NOMO-1 treated with DMSO at 0.1 percent for 48 hours (cell line): ENCODE measurements at regions not wholly inside any gene's neighbourhood (a gene's known extent, or its start where the extent isn't known, plus 50 kb on each side); places are given as distances from the start of the nearest gene placed in this dataset.

ENCODE experiments used
- DNase-seq: peaks from one replicate; lab custom pipeline; 2025; ENCODE audit not compliant: unreplicated experiment; lab: John Stamatoyannopoulos, UW

- DNase-seq: no peak
These were observed 696.8 kb upstream of the NCAM2 start for GRCh38 chr21:20301395-20301794.

- no peak for DNase-seq
These were observed 696.1 kb upstream of the NCAM2 start for GRCh38 chr21:20302084-20302483.

DNA sequence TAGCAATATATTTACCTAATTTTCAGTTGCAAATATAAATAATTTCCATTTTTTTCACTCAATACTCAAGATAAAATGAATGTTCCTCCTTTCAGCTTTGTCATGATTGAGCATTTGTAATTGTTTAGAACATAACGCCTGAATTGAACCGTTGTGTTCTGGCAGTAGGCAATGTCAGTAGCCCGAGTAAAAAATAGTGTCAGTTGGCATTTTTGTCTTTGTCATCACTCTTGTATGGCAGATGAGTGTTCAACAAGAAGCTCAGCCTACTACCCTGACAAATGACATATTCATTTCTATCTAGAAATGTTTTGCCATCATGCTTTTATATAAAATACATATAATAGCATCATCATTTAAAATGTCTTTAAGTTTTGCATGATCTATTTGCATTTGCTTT is 691.4 kb upstream of the NCAM2 start:
- no peak for DNase-seq

DNA sequence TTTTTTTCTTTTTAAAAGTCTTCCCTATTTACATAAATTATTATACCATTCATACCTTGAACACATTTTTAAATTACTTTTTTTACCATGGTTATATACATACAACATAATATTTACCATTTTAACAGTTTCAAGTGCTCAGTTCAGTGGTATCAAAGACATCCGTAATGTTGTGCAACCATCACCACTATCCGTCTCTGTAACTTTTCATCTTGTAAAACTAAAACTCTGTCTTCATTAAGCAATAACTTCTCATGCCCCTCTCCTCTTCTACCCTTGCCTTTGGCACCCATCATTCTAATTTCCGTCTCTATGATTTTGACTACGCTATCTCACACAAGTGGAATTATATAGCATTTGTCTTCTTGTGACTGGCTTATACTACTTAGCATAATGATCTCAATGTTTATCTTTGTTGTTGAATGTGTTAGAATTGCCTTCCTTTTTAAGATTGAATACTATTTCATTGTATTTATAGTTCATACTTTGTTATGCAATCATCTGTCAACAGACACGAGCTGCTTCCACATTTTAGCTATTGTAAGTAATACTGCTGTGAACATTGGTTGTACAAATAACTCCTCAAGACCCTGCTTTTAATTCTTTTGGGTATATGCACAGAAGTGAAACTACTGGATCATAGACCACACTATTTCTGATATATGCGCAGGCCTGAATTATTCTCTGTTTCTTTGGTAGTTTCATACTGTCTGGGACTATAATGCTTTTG is 689.5 kb upstream of the NCAM2 start:
- peak; percentile 91 for DNase-seq

DNA sequence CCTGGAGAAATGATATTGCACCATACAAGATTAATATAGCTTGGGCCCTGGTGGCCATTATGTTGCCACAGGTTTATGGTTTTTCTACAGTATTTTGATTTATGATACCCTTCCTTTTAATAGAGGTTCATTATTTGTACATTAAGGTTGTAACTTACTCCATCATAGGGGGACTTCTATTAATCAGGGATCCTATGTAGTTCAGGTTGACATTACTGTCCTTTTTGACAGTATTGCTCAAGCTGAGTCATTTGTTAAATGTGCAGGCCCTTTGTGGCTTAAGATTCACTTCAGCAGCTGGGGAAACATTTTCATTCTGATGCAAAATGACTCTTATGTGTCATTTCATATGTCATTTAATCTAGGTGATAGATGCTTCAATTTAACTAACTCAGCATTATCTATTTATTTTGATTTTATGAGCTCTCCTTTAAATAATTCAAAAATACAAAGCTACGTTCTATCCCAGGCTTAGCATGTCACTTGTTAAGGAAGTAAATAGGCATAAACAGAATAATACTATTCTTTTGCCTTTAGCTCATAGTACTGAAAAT is 686.9 kb upstream of the NCAM2 start:
- peak; percentile 79 for DNase-seq

DNA sequence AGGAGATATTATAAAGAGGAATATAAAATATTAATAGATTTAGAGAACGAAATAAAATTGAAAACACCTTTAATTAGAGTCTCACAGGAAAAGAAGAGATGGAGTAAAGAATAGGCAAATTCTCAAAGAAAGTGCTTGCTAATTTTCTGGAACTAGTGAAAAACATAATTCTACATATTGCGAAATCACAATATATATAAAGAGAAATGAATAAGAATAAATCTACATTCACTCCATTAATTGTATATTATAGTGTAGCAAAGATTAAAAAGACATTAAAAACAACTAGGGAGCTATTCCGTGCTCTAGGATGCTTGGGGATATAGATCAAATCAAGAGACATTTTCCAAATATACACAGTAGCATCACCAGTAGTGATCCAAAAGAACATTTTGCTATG is 685.2 kb upstream of the NCAM2 start:
- DNase-seq: no peak

DNA sequence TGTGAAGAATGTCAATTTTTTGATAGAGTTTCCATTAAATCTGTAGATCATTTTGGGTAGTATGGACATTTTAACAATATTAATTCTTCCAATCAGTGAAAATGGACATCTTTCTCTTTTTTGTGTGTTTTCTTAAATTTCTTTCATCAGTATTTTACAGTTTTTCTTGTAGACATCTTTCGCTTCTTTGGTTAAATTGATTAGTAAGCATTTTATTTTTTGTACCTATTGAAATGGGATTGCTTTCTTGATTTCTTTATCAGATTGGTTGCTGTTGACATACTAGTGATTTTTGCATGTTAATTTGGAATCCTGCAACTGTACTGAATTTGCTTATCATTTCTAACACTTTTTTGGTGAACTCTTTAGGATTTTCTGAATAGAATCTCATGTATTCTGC is 683.2 kb upstream of the NCAM2 start:
- DNase-seq: no peak

- DNase-seq: no peak
These were observed 668.6 kb upstream of the NCAM2 start for GRCh38 chr21:20329636-20330035.

- DNase-seq: no peak
These were observed 667.6 kb upstream of the NCAM2 start for GRCh38 chr21:20330652-20331051.

- DNase-seq: no peak
These were observed 663.6 kb upstream of the NCAM2 start for GRCh38 chr21:20334585-20334984.

DNA sequence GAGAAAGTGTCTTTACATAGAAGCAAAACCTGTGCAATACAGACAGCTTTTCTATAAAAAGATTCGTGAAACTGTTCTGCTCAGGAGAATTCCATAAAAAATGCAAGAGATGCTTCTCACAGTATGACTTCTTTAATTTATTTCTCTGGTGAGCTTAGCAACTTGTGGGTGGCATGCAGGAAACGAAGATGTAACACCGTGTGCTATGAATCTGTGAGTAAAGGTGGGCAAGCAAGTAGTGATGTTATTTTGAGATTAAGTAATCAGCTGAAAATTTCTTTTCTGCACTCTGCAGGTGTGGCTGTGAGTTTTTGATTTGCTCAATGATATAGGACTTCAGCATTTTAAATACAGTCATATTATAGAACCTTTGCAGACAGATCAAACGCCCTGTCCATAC is 656.8 kb upstream of the NCAM2 start:
- DNase-seq: no peak

GRCh38 chr21:20343186-20343585 is 655.0 kb upstream of the NCAM2 start:
- no peak for DNase-seq

- DNase-seq: no peak
These were observed 647.1 kb upstream of the NCAM2 start for GRCh38 chr21:20351138-20351537.

GRCh38 chr21:20353351-20353750 is 644.9 kb upstream of the NCAM2 start:
- no peak for DNase-seq

DNA sequence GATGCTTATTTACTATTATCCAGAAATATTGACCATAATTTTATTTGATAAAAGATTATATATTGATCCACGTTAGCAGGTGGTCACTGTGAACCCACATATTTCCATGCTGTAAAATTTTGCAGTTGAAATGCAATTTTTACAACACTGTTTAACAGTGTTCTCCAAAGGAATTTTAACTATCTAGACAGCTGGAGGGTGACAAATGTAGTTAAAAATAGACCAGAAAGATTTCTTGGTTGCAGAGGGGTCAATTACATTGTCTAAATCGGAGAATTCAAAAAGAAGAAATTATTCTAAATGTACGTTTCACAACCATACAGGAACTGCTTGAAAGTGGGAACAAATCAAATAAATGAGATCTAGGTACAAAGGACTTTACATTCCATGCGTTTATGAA is 625.2 kb upstream of the NCAM2 start:
- DNase-seq: no peak

DNA sequence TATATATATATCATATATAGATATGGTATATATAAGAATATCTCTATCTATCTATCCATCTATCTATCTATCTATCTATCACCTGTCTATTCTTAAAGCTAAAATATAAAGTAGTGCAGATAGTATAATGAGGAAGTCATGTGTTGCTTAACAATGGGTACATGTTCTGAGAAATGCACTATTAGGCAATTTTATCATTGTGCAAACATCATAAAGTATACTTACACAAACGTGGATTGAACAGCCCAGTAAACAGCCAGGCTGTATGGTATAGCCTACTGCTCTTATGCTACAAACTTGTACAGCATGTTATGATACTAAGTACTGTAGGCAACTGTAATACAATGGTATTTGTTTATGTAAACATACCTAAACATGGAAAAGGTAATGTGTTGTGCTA is 621.0 kb upstream of the NCAM2 start:
- DNase-seq: peak; percentile 81

GRCh38 chr21:20388400-20388799 is 609.8 kb upstream of the NCAM2 start:
- no peak for DNase-seq

GRCh38 chr21:20396798-20397197 is 601.4 kb upstream of the NCAM2 start:
- DNase-seq: no peak

GRCh38 chr21:20404915-20405314 is 593.3 kb upstream of the NCAM2 start:
- DNase-seq: no peak

DNA sequence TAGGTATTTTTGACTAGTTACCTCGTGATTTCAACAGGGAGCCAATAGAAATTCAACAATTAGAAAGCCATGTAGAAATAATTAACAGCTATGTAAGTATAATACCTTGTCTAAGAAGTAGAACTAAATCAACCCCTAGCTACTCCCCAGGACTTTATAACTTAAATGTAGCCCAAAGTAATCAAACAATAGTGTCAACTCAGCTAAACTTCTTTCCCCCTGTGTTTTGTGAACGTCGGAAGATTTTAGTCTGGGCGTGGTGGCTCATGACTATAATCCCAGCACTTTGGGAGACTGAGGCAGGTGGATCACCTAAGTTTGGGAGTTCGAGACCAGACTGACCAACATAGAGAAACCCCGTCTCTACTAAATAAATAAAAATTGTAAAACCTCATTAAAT is 579.9 kb upstream of the NCAM2 start:
- no peak for DNase-seq

DNA sequence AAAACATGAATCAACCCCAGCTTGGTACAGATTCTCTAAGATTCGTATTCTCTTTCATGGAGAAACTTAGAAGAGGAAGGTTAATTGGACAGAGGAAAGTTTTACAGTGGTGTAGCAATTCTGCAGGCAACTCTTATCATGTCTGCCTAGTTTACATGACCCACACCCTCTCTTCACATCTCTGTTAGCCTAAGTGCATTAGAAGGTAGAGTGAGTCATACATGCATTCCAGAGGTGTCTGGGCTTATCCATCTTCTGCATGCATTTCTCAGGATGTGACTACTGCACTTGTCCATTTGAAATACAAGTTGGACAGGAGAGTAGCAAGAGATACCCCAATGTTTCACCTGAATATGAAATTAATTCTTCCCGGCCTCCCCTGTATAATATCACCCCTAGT is 578.4 kb upstream of the NCAM2 start:
- DNase-seq: no peak

DNA sequence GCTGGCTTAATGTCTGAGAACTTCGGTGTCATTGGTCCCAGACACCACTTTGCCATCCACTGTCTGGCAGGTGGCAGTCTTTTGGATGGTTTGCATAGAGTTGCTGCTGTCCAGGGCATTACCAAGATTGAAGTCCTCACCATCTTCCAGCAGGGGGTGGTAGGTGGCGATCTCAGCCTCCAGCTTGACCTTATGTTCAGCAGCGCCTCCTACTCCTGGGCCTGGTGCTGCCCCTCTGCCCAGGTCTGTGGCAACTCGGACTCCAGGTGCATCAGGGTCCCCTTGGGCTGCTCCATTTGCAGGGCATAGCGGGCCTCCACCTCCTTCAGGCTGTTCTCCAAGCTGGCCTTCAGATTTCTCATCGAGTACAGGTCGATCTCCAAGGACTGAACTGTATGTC is 573.3 kb upstream of the NCAM2 start:
- no peak for DNase-seq

GRCh38 chr21:20425856-20426255 is 572.4 kb upstream of the NCAM2 start:
- DNase-seq: no peak
